AG09319 (cell line): ENCODE measurements at regions not wholly inside any gene's neighbourhood (a gene's known extent, or its start where the extent isn't known, plus 50 kb on each side); places are given as distances from the start of the nearest gene placed in this dataset.

ENCODE experiments used
- DNase-seq: peaks from one replicate; pipeline ENCODE4 v3.0.0-alpha.2; 2010; ENCODE audit warnings: low read depth; ENCODE audit errors: extremely low read depth
- TF ChIP-seq, protein P1 (sequence below): IDR thresholded peaks from 2 replicates; pipeline ENCODE4 v1.5.1; 2011; ENCODE audit warnings: low read depth, mild to moderate bottlenecking, inconsistent platforms, low read length, moderate library complexity

DNA sequence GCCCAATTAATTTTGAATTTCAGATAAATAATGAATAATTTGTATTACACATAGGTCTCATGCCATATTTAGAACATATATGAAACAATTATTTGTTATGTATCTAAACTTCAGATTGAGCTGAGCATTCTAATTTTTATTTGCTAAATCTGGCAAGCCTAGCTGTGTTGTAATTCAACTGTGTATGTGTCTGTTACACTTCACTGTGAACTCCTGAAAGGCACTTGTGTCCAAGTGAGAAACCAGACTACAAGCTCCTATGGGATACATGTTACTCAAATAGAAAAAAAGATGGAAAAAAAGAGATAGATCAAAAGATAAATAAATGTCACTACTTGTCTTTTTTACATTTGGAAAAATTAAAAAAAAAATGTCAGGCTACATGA is 56.5 kb upstream of the ANKRD55 start:
- DNase-seq, result no peak
- TF ChIP-seq, protein P1, sequence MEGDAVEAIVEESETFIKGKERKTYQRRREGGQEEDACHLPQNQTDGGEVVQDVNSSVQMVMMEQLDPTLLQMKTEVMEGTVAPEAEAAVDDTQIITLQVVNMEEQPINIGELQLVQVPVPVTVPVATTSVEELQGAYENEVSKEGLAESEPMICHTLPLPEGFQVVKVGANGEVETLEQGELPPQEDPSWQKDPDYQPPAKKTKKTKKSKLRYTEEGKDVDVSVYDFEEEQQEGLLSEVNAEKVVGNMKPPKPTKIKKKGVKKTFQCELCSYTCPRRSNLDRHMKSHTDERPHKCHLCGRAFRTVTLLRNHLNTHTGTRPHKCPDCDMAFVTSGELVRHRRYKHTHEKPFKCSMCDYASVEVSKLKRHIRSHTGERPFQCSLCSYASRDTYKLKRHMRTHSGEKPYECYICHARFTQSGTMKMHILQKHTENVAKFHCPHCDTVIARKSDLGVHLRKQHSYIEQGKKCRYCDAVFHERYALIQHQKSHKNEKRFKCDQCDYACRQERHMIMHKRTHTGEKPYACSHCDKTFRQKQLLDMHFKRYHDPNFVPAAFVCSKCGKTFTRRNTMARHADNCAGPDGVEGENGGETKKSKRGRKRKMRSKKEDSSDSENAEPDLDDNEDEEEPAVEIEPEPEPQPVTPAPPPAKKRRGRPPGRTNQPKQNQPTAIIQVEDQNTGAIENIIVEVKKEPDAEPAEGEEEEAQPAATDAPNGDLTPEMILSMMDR, result no peak

- TF ChIP-seq, protein P1, result no peak
- DNase-seq, result no peak
Observed at GRCh38 chr5:56288873-56289601, 55.9 kb upstream of the ANKRD55 start.

GRCh38 chr5:56286015-56286884 is 53.1 kb upstream of the ANKRD55 start:
- TF ChIP-seq, protein P1, result no peak
- peak; percentile 48 for DNase-seq

DNA sequence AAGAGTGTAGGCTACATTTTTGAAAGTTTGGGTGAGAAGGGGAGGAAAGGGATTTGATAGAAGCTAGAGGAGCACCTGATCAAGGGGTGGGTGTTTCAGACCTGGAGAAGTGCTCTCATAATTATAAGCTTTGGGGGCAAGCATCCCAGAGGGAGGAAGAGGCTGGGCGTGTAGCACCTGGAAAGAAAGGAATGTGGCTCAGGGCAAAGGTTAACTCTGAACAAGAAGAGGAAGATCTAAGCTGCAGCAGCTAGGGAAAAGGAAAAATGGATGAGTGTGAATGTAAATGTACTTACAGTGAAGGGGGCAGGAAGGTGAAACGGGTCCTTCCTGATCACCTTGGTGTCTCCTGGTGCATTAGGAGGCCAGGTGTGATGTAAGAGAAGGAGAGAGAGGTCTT is 49.8 kb upstream of the ANKRD55 start:
- no peak for DNase-seq

More for the DNA sequence above, 49.8 kb upstream of the ANKRD55 start:
- TF ChIP-seq, protein P1, result no peak
